SK-N-SH (cell line): ENCODE measurements at regions not wholly inside any gene's neighbourhood (a gene's known extent, or its start where the extent isn't known, plus 50 kb on each side); places are given as distances from the start of the nearest gene placed in this dataset.

Source experiments
- CTCF ChIA-PET: fragments of 300-600, 350-600 bp; formaldehyde crosslinking; extraction: SDS; loops from one replicate; lab custom pipeline; 2021; lab: Yijun Ruan, JAX
- POLR2A ChIA-PET: fragments of 350-600 bp; sonication (Branson Sonifier 250); formaldehyde crosslinking; extraction: SDS; loops from one replicate; lab custom pipeline; 2020; ENCODE audit warnings: antibody characterized with exemption, inconsistent platforms; lab: Yijun Ruan, JAX
- DNase-seq: peaks from one replicate; pipeline ENCODE4 v3.0.0; 2012
- H2AFZ ChIP-seq: fragments of 200-600 bp; sonication (generic); 2 replicates; pipeline ENCODE4 v1.8.1; 2016; ENCODE audit warnings: antibody characterized with exemption, mild to moderate bottlenecking, low read depth
- H3F3A ChIP-seq: fragments of 200-600 bp; sonication (generic); replicated peaks from 2 replicates; pipeline ENCODE3; 2016; ENCODE audit warnings: antibody characterized with exemption, mild to moderate bottlenecking; ENCODE audit not compliant: insufficient read depth
- H3K27ac ChIP-seq, 2 experiments: fragments of 200-500 bp in 1 of 2; fragments of 200-600 bp in 1 of 2; sonication (Bioruptor generic) in 1 of 2; sonication (generic), shearing (Covaris generic) in 1 of 2; 2 replicates each; pipeline versions ENCODE4 v1.5.1 to v1.6.1; 2014 to 2016; ENCODE audit warnings: low read depth in 2 of 2, inconsistent platforms in 1 of 2, low read length in 1 of 2, mild to moderate bottlenecking in 1 of 2, mixed read lengths in 1 of 2
- H3K27me3 ChIP-seq: fragments of 200-600 bp; sonication (generic), shearing (Covaris generic); 2 replicates; pipeline ENCODE4 v1.6.1; 2016; ENCODE audit warnings: mixed run types; ENCODE audit not compliant: insufficient read depth
- H3K36me3 ChIP-seq, 2 experiments: fragments of 200-500 bp in 1 of 2; fragments of 200-600 bp in 1 of 2; sonication (Bioruptor generic) in 1 of 2; sonication (generic) in 1 of 2; replicated peaks in 1 of 2; 2 replicates each; pipeline versions ENCODE3 to v1.5.1; 2014 to 2016; ENCODE audit warnings: low read length in 1 of 2, mild to moderate bottlenecking in 1 of 2; ENCODE audit not compliant: insufficient read depth in 2 of 2, control insufficient read depth in 1 of 2
- H3K4me1 ChIP-seq, 2 experiments: fragments of 200-500 bp in 1 of 2; fragments of 200-600 bp in 1 of 2; sonication (Bioruptor generic) in 1 of 2; sonication (generic), shearing (Covaris generic) in 1 of 2; 2 replicates each; pipeline versions ENCODE4 v1.5.1 to v1.6.1; 2014 to 2016; ENCODE audit warnings: low read depth in 1 of 2, low read length in 1 of 2, mixed run types in 1 of 2; ENCODE audit not compliant: insufficient read depth in 2 of 2, control insufficient read depth in 1 of 2
- H3K4me2 ChIP-seq: fragments of 200-600 bp; sonication (generic), shearing (Covaris generic); 2 replicates; pipeline ENCODE4 v1.6.1; 2017; ENCODE audit warnings: mixed run types
- H3K4me3 ChIP-seq, 2 experiments: fragments of 200-500 bp in 1 of 2; fragments of 200-600 bp in 1 of 2; sonication (Bioruptor generic) in 1 of 2; sonication (generic), shearing (Covaris generic) in 1 of 2; 2 replicates each; pipeline versions ENCODE4 v1.5.1 to v1.8.1; 2014 to 2016; ENCODE audit warnings: low read depth in 2 of 2, inconsistent platforms in 1 of 2, low read length in 1 of 2, mild to moderate bottlenecking in 1 of 2, mixed read lengths in 1 of 2, moderate library complexity in 1 of 2
- H3K79me2 ChIP-seq: fragments of 200-600 bp; sonication (generic); 2 replicates; pipeline ENCODE4 v1.8.1; 2017; ENCODE audit warnings: mild to moderate bottlenecking; ENCODE audit not compliant: insufficient read depth
- H3K9ac ChIP-seq: fragments of 200-600 bp; sonication (generic); 2 replicates; pipeline ENCODE4 v1.6.1; 2017; ENCODE audit warnings: mixed run types
- H3K9me2 ChIP-seq: fragments of 200-600 bp; sonication (generic); 2 replicates; pipeline ENCODE4 v1.6.1; 2017; ENCODE audit warnings: mixed run types
- H3K9me3 ChIP-seq: fragments of 200-600 bp; sonication (generic); 2 replicates; pipeline ENCODE4 v1.6.1; 2017; ENCODE audit warnings: mixed run types, mild to moderate bottlenecking, moderate library complexity
- H4K20me1 ChIP-seq: fragments of 200-600 bp; sonication (generic); 2 replicates; pipeline ENCODE4 v1.6.1; 2017; ENCODE audit warnings: mild to moderate bottlenecking, mixed run types; ENCODE audit not compliant: insufficient read depth
- EP300 ChIP-seq, 2 experiments: IDR thresholded peaks; 2 replicates each; pipeline versions ENCODE4 v1.4.0 to v1.6.1; 2012; ENCODE audit warnings: borderline replicate concordance in 1 of 2, low read depth in 1 of 2, low read length in 1 of 2
- FOSL2 ChIP-seq: IDR thresholded peaks from 2 replicates; pipeline ENCODE4 v1.4.0; 2012; ENCODE audit warnings: low read depth, mild to moderate bottlenecking, moderate library complexity, borderline replicate concordance
- FOXJ3 ChIP-seq: sonication (generic); formaldehyde crosslinking; IDR thresholded peaks from 2 replicates; pipeline ENCODE4 v1.5.1; 2020; ENCODE audit warnings: mild to moderate bottlenecking, missing genetic modification reagents
- FOXM1 ChIP-seq: IDR thresholded peaks from 2 replicates; pipeline ENCODE4 v1.4.0; 2012; ENCODE audit warnings: low read depth, mild to moderate bottlenecking
- JUND ChIP-seq: IDR thresholded peaks from 2 replicates; pipeline ENCODE4 v1.4.0; 2012
- MXI1 ChIP-seq: IDR thresholded peaks from 2 replicates; pipeline ENCODE4 v1.6.1; 2012; ENCODE audit warnings: mild to moderate bottlenecking, low read depth, low read length, improper control_type of control experiment
- NFIC ChIP-seq: IDR thresholded peaks from 2 replicates; pipeline ENCODE4 v1.4.0; 2012; ENCODE audit warnings: borderline replicate concordance
- NRF1 ChIP-seq: IDR thresholded peaks from 2 replicates; pipeline ENCODE4 v1.6.1; 2012; ENCODE audit warnings: low read depth, mild to moderate bottlenecking, low read length
- RAD21 ChIP-seq: IDR thresholded peaks from 2 replicates; pipeline ENCODE4 v1.6.1; 2012; ENCODE audit warnings: mild to moderate bottlenecking, low read length
- RCOR1 ChIP-seq: fragments of 150-350 bp; IDR thresholded peaks from 2 replicates; pipeline ENCODE4 v1.6.1; 2017; ENCODE audit warnings: antibody characterized with exemption, low read length
- RXRA ChIP-seq: IDR thresholded peaks from 2 replicates; pipeline ENCODE4 v1.4.0; 2012; ENCODE audit warnings: low read depth, mild to moderate bottlenecking, borderline replicate concordance
- SMC3 ChIP-seq: IDR thresholded peaks from 2 replicates; pipeline ENCODE4 v1.6.1; 2012; ENCODE audit warnings: low read depth, low read length, improper control_type of control experiment
- TCF12 ChIP-seq: IDR thresholded peaks from 2 replicates; pipeline ENCODE4 v1.4.0; 2012
- TEAD4 ChIP-seq: IDR thresholded peaks from 2 replicates; pipeline ENCODE4 v1.4.0; 2012; ENCODE audit warnings: mild to moderate bottlenecking, borderline replicate concordance; ENCODE audit not compliant: insufficient read depth
- YY1 ChIP-seq: IDR thresholded peaks from 2 replicates; pipeline ENCODE4 v1.4.0; 2012; ENCODE audit warnings: low read depth, mild to moderate bottlenecking
- ZBTB33 ChIP-seq: IDR thresholded peaks from 2 replicates; pipeline ENCODE4 v1.4.0; 2012; ENCODE audit warnings: low read depth, borderline replicate concordance
- WGBS: methylation state at CpG from one replicate; pipeline ENCODE4 v1.1.6; 2017; ENCODE audit warnings: low lambda C conversion rate; 5-methylcytosine and 5-hydroxymethylcytosine counted together
- TF ChIP-seq, protein P1 (sequence below): IDR thresholded peaks from 2 replicates; pipeline ENCODE4 v1.4.0; 2012; ENCODE audit warnings: low read depth, borderline replicate concordance

DNA sequence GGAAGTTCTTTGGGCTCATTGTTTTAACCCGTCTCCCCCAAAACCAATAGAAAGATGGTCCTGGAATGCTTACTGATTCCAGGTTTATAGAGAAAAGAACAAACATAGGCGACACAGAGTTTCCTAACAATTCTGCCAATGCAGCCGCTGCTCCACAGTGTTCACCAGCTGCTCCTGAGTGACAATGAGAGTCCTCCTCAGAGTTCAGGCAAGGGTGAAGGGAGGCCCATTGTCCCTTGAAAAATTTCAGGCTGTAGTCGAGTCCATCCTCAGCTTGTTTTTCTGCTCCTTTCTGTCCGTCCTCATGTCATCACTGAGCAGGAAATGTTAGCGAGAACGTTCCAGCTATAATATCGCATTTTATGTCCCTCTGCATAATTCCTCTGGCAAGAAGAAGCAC is 537.6 kb downstream of the TCERG1L start (continued):
- TF ChIP-seq, protein P1, sequence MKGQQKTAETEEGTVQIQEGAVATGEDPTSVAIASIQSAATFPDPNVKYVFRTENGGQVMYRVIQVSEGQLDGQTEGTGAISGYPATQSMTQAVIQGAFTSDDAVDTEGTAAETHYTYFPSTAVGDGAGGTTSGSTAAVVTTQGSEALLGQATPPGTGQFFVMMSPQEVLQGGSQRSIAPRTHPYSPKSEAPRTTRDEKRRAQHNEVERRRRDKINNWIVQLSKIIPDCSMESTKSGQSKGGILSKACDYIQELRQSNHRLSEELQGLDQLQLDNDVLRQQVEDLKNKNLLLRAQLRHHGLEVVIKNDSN: no peak
- TF ChIP-seq NRF1: no peak
- TF ChIP-seq, all 33 proteins: peak for 0

DNA sequence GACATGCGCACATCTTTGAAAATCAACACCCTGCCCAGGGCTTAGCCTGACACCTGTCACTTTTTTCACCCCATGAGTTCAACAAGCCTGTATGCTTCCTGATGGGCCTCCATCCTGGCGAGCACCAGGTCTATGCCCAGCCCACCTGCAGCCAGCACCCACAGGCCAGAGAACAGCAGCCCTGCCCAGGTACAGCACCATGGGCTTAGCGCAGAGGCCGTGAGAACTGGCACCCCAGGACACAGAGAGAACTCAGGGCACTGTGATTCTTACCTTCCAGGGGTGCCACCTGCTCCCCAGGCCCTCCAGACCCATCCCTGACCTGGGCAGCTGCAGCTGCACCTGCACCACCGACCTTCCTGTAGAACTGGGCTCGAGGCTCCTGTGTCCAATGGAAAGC is 536.6 kb downstream of the TCERG1L start:
- DNase-seq: no peak
- no peak for TF ChIP-seq YY1
- no peak for TF ChIP-seq NFIC
- TF ChIP-seq RAD21: no peak
- TF ChIP-seq SMC3: no peak
- TF ChIP-seq EP300 (IDR thresholded peaks at IDR 0.05; ENCODE audit: borderline replicate concordance in 1 of 2, low read depth in 1 of 2, low read length in 1 of 2): no peak
- no peak for TF ChIP-seq TCF12
- TF ChIP-seq FOSL2: no peak
- no peak for TF ChIP-seq NRF1
- no peak for TF ChIP-seq FOXJ3
- TF ChIP-seq RXRA: no peak
- no peak for TF ChIP-seq MXI1
- TF ChIP-seq FOXM1: no peak
- no peak for TF ChIP-seq JUND
- TF ChIP-seq, protein P1: no peak
- TF ChIP-seq RCOR1: no peak
- TF ChIP-seq ZBTB33: no peak
- TF ChIP-seq TEAD4: no peak
- Histone ChIP-seq H2AFZ (no peak overlapping the region), H3K36me3 (no peaks in the 10 kb centered on the region), H3K4me2 (no peak overlapping the region), H3K4me1 (peaks cover 0 to 8% of the 10 kb centered on the region in 2 experiments; a peak in 1 of 4 replicates), H3K9ac (no peak overlapping the region), H3K9me3 (no peaks in the 10 kb centered on the region), H3K4me3 (no peak overlapping the region), H3K79me2 (no peaks in the 10 kb centered on the region), H3F3A (no peaks in the 10 kb centered on the region), H4K20me1 (no peaks in the 10 kb centered on the region), H3K27me3 (no peaks in the 10 kb centered on the region), H3K9me2 (no peaks in the 10 kb centered on the region), H3K27ac (no peak overlapping the region)
- ChIA-PET CTCF (no interaction called here), POLR2A (no interaction called here)
- WGBS: 13% methylated on average over 5 of the region's 6 CpGs
